GM19467 (cell line): ENCODE measurements at regions not wholly inside any gene's neighbourhood (a gene's known extent, or its start where the extent isn't known, plus 50 kb on each side); places are given as distances from the start of the nearest gene placed in this dataset.
"Not testable (repeated sequence)": the region's sequence is repeated elsewhere in the genome, so short reads cannot be mapped to it uniquely, and the experiment has no call there.

Experiments
- ATAC-seq: cut with Tn5 transposase; IDR thresholded peaks from one replicate; pipeline ENCODE4 v1.9.1; 2021; ENCODE audit warnings: mild to moderate bottlenecking, moderate library complexity; ENCODE audit not compliant: unreplicated experiment

DNA sequence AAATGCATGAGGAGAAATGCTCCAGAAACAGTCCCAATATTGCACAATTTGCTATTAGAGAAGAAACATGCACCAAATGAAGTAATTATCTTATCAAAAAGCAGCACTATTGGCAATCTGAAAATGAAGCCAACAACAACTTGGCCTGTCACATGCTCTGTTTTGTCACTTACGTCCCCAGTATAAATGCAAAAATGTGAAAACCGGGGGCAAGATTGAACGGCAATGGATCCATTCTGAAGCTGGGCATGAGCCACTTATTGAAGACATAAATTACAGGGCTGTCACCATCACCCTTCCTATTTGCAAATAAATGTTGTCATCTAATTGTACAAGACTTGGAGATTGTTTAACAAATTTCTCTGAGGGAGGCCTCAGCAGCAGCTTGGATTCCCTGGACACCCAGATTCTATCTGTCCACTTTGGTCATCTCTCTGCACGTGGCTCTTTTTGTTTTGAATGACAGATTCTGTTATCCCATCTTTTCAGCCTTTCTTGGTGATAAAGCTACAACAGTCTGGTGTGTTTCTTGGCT is 180.2 kb upstream of the CDH5 start:
- ATAC-seq: no peak

DNA sequence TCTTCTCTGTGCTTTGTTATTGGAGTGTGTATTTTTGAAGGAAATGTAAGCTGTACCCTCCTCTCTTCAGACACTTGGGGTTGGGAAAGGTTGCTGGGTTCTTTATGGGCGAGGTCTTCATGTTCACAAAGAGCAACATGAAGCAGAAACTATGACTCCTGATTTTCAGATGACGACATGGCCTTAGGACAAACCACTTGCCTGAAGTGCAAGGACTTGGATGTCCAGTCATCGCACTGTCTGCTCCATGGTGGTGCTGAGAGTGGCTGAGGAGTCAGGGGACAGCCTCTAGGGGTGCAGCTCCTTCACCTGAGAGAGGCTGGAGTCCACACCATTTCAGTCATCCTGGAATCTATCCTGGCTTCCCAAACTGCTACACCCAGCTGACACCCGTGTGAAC is 183.9 kb upstream of the CDH5 start:
- no peak for ATAC-seq

DNA sequence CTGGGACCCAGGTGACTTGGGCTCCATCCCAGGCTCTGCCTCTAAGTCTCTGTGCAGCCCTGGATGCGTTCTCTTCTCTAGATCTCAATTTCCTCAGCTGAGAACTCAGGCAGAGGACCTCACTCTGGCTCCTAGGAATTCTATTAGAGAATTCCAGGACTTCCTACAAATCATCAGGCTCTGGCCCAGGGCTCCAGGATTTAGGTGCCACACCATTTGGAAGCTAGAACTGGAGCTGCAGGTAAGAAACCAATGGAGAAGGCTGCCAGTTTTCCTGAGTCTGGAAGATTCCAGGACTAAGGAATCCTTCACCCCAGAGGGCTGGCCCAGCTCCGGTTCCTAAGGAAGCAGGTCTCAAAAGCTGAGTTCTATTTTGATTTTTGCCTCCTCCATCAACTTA is 189.8 kb upstream of the CDH5 start:
- ATAC-seq: no peak

DNA sequence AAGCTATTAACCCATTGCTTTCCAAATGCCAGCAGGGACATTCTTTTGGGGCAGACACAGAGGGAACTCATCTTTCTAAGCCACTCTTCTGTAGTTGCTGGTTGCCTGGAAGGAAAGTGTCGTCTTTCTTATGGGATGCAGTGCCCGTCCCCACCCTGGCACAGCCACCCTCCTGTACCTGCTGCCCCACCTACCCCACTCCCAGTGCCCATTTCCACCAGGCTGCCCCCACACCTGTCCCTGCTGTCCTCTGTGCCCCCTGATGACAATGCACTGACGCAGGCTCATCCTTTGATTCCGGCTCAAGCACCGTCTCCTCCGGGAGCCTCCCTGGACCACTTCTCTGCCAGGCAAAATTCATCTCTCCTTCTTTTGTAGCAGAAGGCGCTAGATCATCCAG is 190.4 kb upstream of the CDH5 start:
- ATAC-seq: no peak

DNA sequence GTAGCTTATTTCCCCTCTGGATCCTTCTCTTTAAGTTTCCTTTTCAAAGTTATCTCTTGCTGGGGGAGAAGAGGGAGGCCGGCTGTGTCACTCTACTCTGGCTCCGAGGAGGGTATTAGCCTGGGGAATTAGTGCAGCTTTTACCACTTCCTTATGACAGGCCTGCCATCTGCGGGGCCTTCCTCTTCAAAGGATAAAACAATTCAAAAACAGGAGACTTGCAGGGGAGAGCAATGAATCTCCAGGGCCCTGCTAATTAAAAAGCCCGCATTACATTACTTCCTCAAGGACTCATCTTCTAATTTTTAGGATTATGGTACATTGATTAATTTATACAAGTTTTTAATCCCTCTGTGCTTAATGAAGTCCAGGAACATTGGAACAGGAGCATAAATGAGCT is 190.9 kb upstream of the CDH5 start:
- ATAC-seq: no peak

DNA sequence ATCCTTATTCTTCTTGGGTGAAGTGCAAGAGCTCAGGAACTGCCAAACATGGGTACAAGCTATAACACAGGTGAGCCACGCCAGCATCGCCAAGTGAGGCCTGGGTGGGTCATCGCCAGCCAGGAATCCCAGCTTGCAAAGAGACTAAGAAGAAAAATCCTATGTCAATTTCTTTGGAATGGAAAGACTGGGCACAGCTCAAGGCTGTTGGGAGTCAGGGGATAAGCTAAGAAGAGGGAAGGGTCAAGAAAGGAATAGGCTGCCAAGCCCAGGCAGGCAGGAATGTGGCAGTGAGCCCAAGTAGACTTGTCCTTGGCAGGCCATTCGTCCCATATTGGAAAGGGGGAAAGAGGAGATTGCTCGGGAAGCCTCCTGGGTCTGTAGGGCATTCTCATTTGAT is 191.4 kb upstream of the CDH5 start:
- no peak for ATAC-seq

DNA sequence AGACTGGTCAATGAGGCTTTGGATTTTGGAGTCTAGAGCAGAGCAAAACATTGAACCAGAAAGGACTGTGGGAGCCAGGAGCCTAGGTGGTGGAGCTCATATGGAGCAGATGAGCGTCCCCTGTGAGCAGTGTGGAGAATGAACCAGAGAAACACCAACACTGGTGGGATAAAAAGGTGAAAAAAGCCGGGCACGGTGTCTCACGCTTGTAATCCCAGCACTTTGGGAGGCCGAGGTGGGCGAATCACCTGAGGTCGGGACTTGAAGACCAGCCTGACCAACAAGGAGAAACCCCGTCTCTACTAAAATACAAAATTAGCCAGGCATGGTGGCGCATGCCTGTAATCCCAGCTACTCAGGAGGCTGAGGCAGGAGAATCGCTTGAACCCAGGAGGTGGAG is 192.7 kb upstream of the CDH5 start:
- not testable (repeated sequence) for ATAC-seq

DNA sequence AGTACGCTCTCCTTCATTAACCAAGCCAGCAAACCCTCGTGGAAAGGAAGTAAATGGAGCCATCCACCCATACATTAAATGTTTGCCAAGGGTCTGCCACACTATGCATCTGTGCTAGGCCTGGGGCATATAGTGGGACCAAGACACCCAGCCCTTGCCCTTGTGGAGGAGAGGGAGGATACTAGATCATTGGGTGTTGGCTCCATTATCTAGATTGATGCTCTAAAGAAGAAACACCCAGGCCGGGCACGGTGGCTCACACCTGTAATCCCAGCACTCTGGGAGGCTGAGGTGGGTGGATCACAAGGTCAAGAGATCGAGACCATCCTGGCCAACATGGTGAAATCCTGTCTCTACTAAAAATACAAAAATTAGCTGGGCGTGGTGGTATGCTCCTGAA is 193.3 kb upstream of the CDH5 start:
- not testable (repeated sequence) for ATAC-seq

DNA sequence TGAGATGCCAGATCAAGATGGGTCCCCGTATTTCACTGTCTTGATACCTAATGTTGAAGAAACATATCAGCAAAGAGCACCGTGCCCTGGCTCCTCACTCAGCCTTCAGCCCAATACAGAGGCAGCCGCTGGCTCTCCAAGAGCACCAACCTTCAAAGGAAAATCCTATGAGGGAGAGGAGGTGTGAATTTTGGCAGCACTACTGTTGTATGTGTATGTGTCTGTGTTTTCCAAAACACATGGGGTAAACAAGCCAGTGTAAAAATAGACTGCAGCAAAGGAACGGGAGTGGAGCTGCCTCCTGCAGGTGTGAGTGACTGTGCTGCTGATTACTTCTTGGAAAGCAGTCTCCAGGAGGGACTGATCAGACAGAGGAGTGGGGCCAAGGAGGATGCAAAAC is 194.0 kb upstream of the CDH5 start:
- no peak for ATAC-seq

DNA sequence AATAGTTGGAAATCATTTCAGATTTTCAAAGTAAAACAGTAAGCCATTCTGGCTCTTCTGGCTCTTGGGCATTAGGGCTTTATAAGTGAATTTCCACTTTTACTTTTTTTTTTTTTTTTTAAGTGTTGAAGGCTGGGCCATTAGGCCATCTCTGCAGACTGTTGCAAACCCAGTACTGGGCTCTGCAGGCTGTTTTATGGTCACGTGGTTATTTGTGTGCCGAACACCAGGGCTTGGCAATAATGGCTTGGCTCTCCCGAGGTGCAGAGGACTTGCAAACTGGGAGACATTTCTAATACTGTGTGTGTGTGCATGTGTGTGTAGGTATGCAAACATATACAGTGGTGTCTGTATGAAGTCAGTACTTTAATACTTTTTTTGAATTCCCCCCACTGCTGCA is 194.9 kb upstream of the CDH5 start:
- no peak for ATAC-seq

DNA sequence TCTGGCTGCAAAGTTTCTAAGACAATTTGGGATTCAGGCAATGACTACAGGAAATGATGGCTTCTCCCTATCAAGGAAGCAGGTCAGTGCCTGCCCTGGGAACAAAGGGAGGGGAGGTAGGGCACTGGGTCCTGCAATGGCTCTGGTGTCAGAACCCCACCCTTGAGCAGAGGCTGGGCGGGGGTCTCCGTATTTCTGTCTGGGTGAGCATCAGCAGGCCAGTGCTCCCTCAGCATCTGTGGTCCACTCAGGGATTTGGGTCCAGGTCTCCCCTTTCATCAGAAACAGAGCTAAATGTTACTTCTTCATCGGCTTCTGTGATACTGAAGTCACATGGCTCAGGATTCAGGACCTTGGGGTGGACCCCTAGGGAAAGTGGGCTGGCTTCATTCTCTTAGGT is 195.5 kb upstream of the CDH5 start:
- ATAC-seq: no peak

DNA sequence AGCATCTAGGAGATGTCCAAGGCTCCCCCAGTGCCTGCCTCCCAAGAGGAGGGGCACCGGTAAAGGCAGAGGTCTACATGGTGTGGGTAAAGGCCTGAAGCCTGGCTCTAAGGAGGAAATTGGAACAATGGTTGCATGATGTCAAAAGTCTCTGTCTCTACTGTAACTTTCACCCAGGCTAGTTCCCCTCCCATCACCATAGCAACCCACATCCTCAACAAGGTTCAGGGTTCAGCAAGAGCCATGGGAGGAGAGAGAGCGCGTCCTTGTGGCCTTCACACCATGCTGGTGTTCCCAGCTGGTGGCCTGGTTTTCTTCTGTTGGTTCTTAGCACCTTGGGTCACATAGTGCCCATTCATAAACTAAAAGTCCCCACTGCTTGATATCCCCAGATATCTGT is 196.7 kb upstream of the CDH5 start:
- ATAC-seq: no peak

DNA sequence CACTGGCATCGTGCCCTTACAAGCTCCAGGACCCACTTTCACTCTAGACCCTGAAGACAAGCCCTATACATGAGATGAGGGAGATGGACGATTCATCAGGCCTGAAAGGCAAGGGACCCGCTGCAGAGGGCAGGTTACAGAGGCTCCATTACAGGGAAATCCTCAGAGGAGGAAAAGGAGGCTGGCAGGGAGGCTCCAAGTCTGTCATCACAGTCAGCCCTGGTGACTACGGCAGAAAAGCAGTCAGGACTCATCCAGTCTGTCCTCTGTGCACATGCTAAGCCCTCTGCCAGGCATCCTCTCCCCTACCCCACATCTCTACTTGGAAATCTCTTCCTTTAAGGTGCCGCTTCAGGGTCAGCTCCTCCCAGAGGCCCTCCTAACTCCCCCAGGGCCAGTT is 197.7 kb upstream of the CDH5 start:
- ATAC-seq: no peak

DNA sequence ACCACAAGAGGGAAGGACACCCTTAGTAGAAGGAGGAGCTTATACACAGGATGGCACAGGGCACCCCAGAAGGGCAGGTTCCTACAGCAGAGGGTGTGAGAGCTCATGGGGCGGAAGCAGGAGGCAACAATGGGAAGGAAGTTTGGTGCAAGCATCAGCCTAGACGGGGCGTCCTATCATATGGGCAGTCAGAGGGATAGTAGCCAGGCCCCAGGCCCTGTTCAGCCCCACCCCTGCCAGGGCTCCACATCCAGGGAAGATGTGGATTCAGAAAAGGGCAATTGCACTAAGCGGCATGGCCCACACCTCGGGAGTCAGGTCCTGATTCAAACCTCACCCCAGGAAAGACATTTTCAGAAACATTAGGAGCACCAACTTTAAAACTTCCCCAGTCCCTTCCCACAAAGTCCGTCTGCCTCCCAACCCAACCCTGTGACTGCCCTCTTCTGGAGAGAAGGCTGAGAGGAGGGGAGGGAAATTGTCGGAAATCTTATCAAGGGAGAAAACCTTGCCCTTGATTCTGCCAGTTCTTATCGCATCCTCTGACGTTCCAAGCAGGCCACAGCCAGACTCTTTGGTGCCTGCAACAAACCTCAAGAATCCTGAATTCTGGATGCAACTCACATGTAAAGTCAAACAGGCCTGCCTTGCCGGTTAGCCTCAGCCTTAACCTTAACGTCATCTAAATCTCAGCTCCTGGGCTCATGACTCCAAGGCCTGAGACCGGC is 198.8 kb upstream of the CDH5 start:
- ATAC-seq: no peak

DNA sequence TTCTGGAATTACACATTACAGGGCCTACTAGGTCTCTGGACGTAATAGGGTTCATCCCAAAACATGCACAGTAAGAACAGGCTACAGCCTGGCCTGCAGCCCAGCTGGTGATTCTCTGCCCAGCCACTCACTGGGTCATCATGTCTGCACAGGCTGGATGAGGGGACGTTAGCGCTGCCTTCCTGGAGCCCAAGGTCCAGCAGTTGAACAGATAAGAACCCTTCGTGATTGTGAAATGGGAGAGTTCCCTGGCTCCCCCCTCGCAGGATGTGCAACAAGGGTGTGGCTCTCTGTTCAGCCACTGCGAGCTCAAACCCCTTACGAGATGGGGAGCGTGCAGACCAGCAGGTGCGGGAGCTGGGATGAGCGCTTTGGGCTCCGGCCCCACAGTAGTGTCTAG is 200.0 kb upstream of the CDH5 start:
- ATAC-seq: no peak

DNA sequence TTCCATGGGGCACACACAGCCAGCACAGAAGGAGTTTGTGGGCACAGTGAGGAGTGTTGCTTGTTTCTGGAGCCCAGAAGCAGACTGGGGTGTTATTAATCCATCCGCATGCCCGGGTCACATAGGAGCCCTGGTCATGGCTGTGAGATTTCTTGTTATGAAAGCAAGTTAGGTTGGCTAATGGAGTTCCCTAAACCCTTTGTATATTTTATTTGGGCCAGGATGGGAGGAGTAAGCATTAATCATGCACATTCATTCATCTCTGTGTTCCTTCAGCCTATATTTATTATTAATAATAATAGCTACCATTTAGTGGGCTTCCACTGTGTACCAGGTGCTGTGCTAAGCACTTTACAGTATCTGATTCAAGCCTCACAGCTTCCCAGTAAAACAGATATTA is 200.6 kb upstream of the CDH5 start:
- no peak for ATAC-seq

DNA sequence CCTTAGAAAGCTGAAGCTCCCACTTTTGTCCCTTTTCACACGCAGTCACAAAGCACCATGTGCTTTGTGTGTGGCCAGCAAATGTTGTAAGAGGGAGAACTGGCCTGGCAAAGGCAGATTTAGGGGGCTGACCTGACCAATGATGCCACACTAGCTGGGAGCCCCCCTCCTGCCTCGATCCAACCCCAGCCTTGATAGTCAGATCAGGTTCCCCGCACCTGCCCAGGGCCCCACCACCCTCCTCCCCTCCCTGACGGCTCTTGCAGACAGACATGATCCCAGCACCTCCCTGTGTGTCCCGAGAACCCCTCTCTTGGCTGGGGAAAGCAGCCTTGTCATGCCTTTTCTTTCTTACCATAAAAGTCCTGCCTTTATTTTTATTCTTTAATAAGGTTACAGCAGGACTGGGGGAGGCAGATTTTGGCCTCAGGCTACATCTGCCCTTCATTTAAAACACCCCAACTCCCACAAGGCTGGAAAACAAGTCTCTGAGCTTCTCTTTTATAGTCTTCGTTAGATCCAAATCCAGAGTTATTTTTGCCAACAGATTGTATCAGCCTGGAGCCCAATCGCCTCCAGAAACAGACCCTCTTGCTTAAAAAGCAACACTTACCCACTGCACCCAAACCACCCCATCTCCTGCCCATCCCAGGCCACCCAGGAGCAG is 201.8 kb upstream of the CDH5 start:
- no peak for ATAC-seq

DNA sequence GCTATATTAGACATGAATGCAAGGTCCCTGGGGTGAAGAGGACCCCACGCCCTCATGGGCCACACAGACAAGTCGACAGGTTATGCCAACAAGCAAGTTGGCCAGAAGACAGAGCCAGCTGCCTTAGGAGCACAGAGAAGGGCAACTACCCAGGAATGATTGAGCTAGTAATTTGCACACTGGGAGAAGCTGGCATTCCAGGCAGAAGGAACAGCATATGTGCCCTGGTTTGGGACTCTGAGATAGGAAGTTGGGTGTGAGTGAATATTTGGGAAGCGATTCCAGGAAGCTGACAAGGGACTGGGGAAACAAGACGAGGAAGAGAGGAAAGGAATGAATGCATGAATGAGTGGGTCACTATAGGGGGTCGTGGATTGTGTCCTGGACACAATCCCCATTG is 203.7 kb upstream of the CDH5 start:
- no peak for ATAC-seq

DNA sequence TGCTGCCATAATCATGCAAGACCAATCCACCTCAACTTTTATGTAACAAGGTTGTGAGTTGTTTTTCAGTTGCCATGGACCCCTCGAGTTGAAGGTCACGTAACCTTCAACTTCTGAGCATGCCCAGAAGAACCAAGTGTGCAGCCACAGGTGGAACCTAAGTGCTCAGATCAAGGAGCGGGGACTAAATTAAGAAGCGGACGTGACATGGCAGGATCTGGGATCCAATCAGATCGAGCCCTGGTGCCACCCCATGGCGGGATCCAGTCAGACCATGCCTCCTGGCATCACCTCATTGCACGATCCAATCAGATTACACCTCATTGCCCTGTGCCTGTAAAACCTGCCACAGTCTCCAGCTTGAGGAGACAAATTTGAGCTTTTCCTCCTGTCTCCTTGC is 204.5 kb upstream of the CDH5 start:
- ATAC-seq: no peak

DNA sequence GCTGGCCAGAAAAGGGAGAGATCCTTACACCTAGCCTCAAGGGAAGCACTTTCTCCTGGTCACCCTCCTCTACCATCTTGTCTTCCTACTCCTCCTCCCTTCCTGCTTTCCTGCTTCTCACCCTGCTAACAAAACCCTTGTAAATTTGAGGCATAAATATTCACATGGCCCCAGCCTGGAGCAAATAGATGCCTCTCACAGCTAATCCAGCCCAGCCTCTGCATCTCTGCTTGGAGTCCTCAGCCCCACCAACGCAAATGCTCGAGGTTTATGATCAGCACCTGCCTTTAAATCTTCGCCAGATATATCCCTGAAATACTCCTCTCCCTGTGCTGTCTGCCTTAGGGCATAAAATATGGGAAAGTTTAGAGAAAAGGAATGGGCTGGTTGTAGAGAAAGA is 205.2 kb upstream of the CDH5 start:
- no peak for ATAC-seq

DNA sequence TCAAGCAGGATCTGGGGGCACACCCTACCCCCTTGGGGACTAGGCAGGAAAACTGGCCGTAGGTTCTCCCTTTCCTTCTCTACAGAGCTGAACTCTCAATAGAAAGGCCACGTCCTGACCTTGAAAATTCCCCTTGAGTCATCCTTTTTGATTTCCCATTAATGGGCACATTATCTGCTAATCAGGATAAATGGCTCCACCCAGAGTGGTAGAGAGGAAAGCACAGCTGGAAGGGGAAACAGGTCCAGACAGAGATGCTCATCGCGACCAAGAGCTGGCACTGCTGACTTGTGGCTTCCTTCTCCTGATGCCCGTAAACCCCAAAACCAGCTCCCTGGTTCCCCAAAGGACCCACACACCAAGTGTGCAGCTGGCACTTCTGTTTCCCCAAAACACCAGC is 206.5 kb upstream of the CDH5 start:
- ATAC-seq: no peak

DNA sequence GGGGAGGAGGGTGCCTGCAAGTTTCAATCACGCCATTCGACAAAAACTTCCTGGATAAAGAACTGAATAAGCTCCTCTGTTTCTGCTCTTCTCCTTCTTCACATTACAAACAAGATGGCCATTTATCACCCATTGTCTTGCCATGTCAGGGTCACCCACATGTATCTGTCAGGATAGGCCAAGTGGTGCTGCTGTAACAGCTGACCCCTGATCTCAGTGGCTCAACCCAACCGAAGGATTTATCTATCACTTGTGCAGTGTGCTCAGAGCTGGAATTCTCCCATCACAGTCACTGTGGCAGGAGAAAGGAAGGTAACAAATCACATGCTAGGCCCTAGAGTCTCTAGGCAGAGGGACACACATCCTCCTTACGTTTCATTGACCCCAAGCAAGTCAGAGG is 210.0 kb upstream of the CDH5 start:
- ATAC-seq: no peak

DNA sequence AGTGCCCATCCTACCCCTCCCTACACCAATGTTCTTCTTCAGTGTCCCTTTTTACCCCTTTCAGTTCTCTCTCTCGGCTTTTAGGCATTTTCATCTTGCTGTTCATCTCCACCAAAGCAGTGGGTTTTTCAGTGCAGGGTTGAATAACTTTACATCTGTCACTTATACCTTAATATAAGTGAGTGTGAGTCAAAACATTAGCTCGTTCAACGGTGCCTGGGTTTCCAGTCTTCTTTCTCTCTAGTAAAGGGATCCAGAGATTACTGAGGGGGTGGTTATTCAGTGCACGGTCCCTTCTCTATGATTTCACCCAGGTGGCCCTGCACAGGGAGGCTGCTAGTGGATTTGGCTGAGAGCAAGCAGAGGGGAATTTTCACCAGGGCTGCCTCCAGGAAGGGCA is 210.6 kb upstream of the CDH5 start:
- no peak for ATAC-seq
